ENCODE measurements at regions not wholly inside any gene's neighbourhood (a gene's known extent, or its start where the extent isn't known, plus 50 kb on each side); places are given as distances from the start of the nearest gene placed in this dataset.

DNA sequence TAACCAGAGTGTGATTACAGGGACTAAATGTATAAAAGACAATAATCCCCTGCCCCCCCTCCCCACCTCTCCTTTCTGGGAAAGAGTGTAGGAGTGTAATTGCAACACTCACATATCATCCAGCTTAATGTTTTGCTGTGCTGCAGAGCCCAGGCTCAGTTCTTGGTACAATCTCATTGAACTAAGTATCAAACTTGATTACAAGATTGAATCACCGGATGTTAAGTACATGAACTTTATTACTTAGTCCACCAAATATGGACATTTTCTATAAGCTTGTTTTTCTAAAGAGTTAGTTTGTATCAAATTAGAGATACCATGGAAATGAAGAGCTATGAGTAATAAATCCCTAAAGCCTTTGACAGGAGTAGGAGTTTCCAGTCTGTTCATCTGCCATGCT, 559.1 kb downstream of the ZNF674 start:
- TF ChIP-seq, protein P1, sequence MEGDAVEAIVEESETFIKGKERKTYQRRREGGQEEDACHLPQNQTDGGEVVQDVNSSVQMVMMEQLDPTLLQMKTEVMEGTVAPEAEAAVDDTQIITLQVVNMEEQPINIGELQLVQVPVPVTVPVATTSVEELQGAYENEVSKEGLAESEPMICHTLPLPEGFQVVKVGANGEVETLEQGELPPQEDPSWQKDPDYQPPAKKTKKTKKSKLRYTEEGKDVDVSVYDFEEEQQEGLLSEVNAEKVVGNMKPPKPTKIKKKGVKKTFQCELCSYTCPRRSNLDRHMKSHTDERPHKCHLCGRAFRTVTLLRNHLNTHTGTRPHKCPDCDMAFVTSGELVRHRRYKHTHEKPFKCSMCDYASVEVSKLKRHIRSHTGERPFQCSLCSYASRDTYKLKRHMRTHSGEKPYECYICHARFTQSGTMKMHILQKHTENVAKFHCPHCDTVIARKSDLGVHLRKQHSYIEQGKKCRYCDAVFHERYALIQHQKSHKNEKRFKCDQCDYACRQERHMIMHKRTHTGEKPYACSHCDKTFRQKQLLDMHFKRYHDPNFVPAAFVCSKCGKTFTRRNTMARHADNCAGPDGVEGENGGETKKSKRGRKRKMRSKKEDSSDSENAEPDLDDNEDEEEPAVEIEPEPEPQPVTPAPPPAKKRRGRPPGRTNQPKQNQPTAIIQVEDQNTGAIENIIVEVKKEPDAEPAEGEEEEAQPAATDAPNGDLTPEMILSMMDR (IDR thresholded peaks at IDR 0.05; ENCODE audit: borderline replicate concordance, extremely low read depth, low read length, poor library complexity, severe bottlenecking) = no peak
- no peak for TF ChIP-seq EZH2 (IDR thresholded peaks at IDR 0.05; ENCODE audit: borderline replicate concordance, low read depth, low read length, severe bottlenecking)
